SK-N-SH (cell line): ENCODE measurements at regions not wholly inside any gene's neighbourhood (a gene's known extent, or its start where the extent isn't known, plus 50 kb on each side); places are given as distances from the start of the nearest gene placed in this dataset.

Experiments
- CTCF ChIA-PET: fragments of 300-600, 350-600 bp; formaldehyde crosslinking; extraction: SDS; loops from one replicate; lab custom pipeline; 2021; lab: Yijun Ruan, JAX
- POLR2A ChIA-PET: fragments of 350-600 bp; sonication (Branson Sonifier 250); formaldehyde crosslinking; extraction: SDS; loops from one replicate; lab custom pipeline; 2020; ENCODE audit warnings: antibody characterized with exemption, inconsistent platforms; lab: Yijun Ruan, JAX
- DNase-seq: peaks from one replicate; pipeline ENCODE4 v3.0.0; 2012
- H2AFZ ChIP-seq: fragments of 200-600 bp; sonication (generic); 2 replicates; pipeline ENCODE4 v1.8.1; 2016; ENCODE audit warnings: antibody characterized with exemption, mild to moderate bottlenecking, low read depth
- H3F3A ChIP-seq: fragments of 200-600 bp; sonication (generic); replicated peaks from 2 replicates; pipeline ENCODE3; 2016; ENCODE audit warnings: antibody characterized with exemption, mild to moderate bottlenecking; ENCODE audit not compliant: insufficient read depth
- H3K27ac ChIP-seq, 2 experiments: fragments of 200-500 bp in 1 of 2; fragments of 200-600 bp in 1 of 2; sonication (Bioruptor generic) in 1 of 2; sonication (generic), shearing (Covaris generic) in 1 of 2; 2 replicates each; pipeline versions ENCODE4 v1.5.1 to v1.6.1; 2014 to 2016; ENCODE audit warnings: low read depth in 2 of 2, inconsistent platforms in 1 of 2, low read length in 1 of 2, mild to moderate bottlenecking in 1 of 2, mixed read lengths in 1 of 2
- H3K27me3 ChIP-seq: fragments of 200-600 bp; sonication (generic), shearing (Covaris generic); 2 replicates; pipeline ENCODE4 v1.6.1; 2016; ENCODE audit warnings: mixed run types; ENCODE audit not compliant: insufficient read depth
- H3K36me3 ChIP-seq, 2 experiments: fragments of 200-500 bp in 1 of 2; fragments of 200-600 bp in 1 of 2; sonication (Bioruptor generic) in 1 of 2; sonication (generic) in 1 of 2; replicated peaks in 1 of 2; 2 replicates each; pipeline versions ENCODE3 to v1.5.1; 2014 to 2016; ENCODE audit warnings: low read length in 1 of 2, mild to moderate bottlenecking in 1 of 2; ENCODE audit not compliant: insufficient read depth in 2 of 2, control insufficient read depth in 1 of 2
- H3K4me1 ChIP-seq, 2 experiments: fragments of 200-500 bp in 1 of 2; fragments of 200-600 bp in 1 of 2; sonication (Bioruptor generic) in 1 of 2; sonication (generic), shearing (Covaris generic) in 1 of 2; 2 replicates each; pipeline versions ENCODE4 v1.5.1 to v1.6.1; 2014 to 2016; ENCODE audit warnings: low read depth in 1 of 2, low read length in 1 of 2, mixed run types in 1 of 2; ENCODE audit not compliant: insufficient read depth in 2 of 2, control insufficient read depth in 1 of 2
- H3K4me2 ChIP-seq: fragments of 200-600 bp; sonication (generic), shearing (Covaris generic); 2 replicates; pipeline ENCODE4 v1.6.1; 2017; ENCODE audit warnings: mixed run types
- H3K4me3 ChIP-seq, 2 experiments: fragments of 200-500 bp in 1 of 2; fragments of 200-600 bp in 1 of 2; sonication (Bioruptor generic) in 1 of 2; sonication (generic), shearing (Covaris generic) in 1 of 2; 2 replicates each; pipeline versions ENCODE4 v1.5.1 to v1.8.1; 2014 to 2016; ENCODE audit warnings: low read depth in 2 of 2, inconsistent platforms in 1 of 2, low read length in 1 of 2, mild to moderate bottlenecking in 1 of 2, mixed read lengths in 1 of 2, moderate library complexity in 1 of 2
- H3K79me2 ChIP-seq: fragments of 200-600 bp; sonication (generic); 2 replicates; pipeline ENCODE4 v1.8.1; 2017; ENCODE audit warnings: mild to moderate bottlenecking; ENCODE audit not compliant: insufficient read depth
- H3K9ac ChIP-seq: fragments of 200-600 bp; sonication (generic); 2 replicates; pipeline ENCODE4 v1.6.1; 2017; ENCODE audit warnings: mixed run types
- H3K9me2 ChIP-seq: fragments of 200-600 bp; sonication (generic); 2 replicates; pipeline ENCODE4 v1.6.1; 2017; ENCODE audit warnings: mixed run types
- H3K9me3 ChIP-seq: fragments of 200-600 bp; sonication (generic); 2 replicates; pipeline ENCODE4 v1.6.1; 2017; ENCODE audit warnings: mixed run types, mild to moderate bottlenecking, moderate library complexity
- H4K20me1 ChIP-seq: fragments of 200-600 bp; sonication (generic); 2 replicates; pipeline ENCODE4 v1.6.1; 2017; ENCODE audit warnings: mild to moderate bottlenecking, mixed run types; ENCODE audit not compliant: insufficient read depth
- CTCF ChIP-seq: fragments of 200-600 bp; sonication (generic); IDR thresholded peaks from 2 replicates; pipeline ENCODE4 v1.6.1; 2017; ENCODE audit warnings: antibody characterized with exemption, mild to moderate bottlenecking, moderate library complexity
- ELF1 ChIP-seq: IDR thresholded peaks from 2 replicates; pipeline ENCODE4 v1.4.0; 2012
- EP300 ChIP-seq, 2 experiments: IDR thresholded peaks; 2 replicates each; pipeline versions ENCODE4 v1.4.0 to v1.6.1; 2012; ENCODE audit warnings: borderline replicate concordance in 1 of 2, low read depth in 1 of 2, low read length in 1 of 2
- FOXM1 ChIP-seq: IDR thresholded peaks from 2 replicates; pipeline ENCODE4 v1.4.0; 2012; ENCODE audit warnings: low read depth, mild to moderate bottlenecking
- GABPA ChIP-seq: IDR thresholded peaks from 2 replicates; pipeline ENCODE4 v1.4.0; 2012; ENCODE audit warnings: low read depth, mild to moderate bottlenecking
- IRF3 ChIP-seq: fragments of 150-350 bp; IDR thresholded peaks from 2 replicates; pipeline ENCODE4 v1.6.1; 2016; ENCODE audit warnings: mild to moderate bottlenecking, low read depth, low read length
- JUND ChIP-seq: IDR thresholded peaks from 2 replicates; pipeline ENCODE4 v1.4.0; 2012
- MEF2A ChIP-seq: IDR thresholded peaks from 2 replicates; pipeline ENCODE4 v1.4.0; 2012; ENCODE audit warnings: low read depth, borderline replicate concordance
- PBX3 ChIP-seq: IDR thresholded peaks from 2 replicates; pipeline ENCODE4; 2012
- RCOR1 ChIP-seq: fragments of 150-350 bp; IDR thresholded peaks from 2 replicates; pipeline ENCODE4 v1.6.1; 2017; ENCODE audit warnings: antibody characterized with exemption, low read length
- REST ChIP-seq: IDR thresholded peaks from 2 replicates; pipeline ENCODE4 v1.6.1; 2012; ENCODE audit warnings: mild to moderate bottlenecking, low read depth, low read length, moderate library complexity
- RXRA ChIP-seq: IDR thresholded peaks from 2 replicates; pipeline ENCODE4 v1.4.0; 2012; ENCODE audit warnings: low read depth, mild to moderate bottlenecking, borderline replicate concordance
- SIN3A ChIP-seq: IDR thresholded peaks from 2 replicates; pipeline ENCODE4 v1.6.1; 2012; ENCODE audit warnings: low read depth, mild to moderate bottlenecking, low read length, moderate library complexity, borderline replicate concordance
- USF2 ChIP-seq: fragments of 150-350 bp; IDR thresholded peaks from 2 replicates; pipeline ENCODE4 v1.6.1; 2017; ENCODE audit warnings: antibody characterized with exemption, low read length, low read depth, borderline replicate concordance
- YY1 ChIP-seq: IDR thresholded peaks from 2 replicates; pipeline ENCODE4 v1.4.0; 2012; ENCODE audit warnings: low read depth, mild to moderate bottlenecking
- ZBTB33 ChIP-seq: IDR thresholded peaks from 2 replicates; pipeline ENCODE4 v1.4.0; 2012; ENCODE audit warnings: low read depth, borderline replicate concordance
- WGBS: methylation state at CpG from one replicate; pipeline ENCODE4 v1.1.6; 2017; ENCODE audit warnings: low lambda C conversion rate; 5-methylcytosine and 5-hydroxymethylcytosine counted together

GRCh38 chr7:47186316-47186715 lies 395.6 kb downstream of the TNS3 start (continued):
- TF ChIP-seq USF2 (no peak), RCOR1 (no peak)

- H3K27ac ChIP-seq: no peak overlapping the region
- no peak for TF ChIP-seq RXRA
- TF ChIP-seq JUND: no peak
- TF ChIP-seq ELF1: no peak
- no peak for TF ChIP-seq YY1
- no peak for TF ChIP-seq EP300 (IDR thresholded peaks at IDR 0.05; ENCODE audit: borderline replicate concordance in 1 of 2, low read depth in 1 of 2, low read length in 1 of 2)
- TF ChIP-seq ZBTB33: no peak
- TF ChIP-seq GABPA: no peak
- TF ChIP-seq FOXM1: no peak
- no peak for TF ChIP-seq SIN3A
- TF ChIP-seq MEF2A: no peak
- TF ChIP-seq CTCF: no peak
- TF ChIP-seq IRF3: no peak
- no peak for TF ChIP-seq PBX3
- no peak for TF ChIP-seq REST
- no peak overlapping the region for H3K4me3 ChIP-seq
- no peaks in the 10 kb centered on the region for H4K20me1 ChIP-seq
- CTCF ChIA-PET: interaction anchor here (0.6 to 2.9 kb wide), 4 partner anchors 9 to 1295 kb away, joined by 3 to 11 read pairs (median 4); no protein-coding TSS in a partner anchor
- no peak overlapping the region for H2AFZ ChIP-seq
- H3K9me3 ChIP-seq: no peaks in the 10 kb centered on the region
- H3K9ac ChIP-seq: no peak overlapping the region
- peaks cover 9% of the 10 kb centered on the region; the same call in 1 of the 2 replicates for H3K27me3 ChIP-seq
- no peaks in the 10 kb centered on the region for H3K36me3 ChIP-seq
- H3K4me2 ChIP-seq: no peak overlapping the region
- 64% methylated on average over 7 of the region's 7 CpGs for WGBS
- POLR2A ChIA-PET: no interaction called here
- no peak for DNase-seq
- no peaks in the 10 kb centered on the region for H3K79me2 ChIP-seq
- no peaks in the 10 kb centered on the region for H3F3A ChIP-seq
- H3K9me2 ChIP-seq: no peaks in the 10 kb centered on the region
- H3K4me1 ChIP-seq: peaks cover 0 to 9% of the 10 kb centered on the region in 2 experiments; a peak in 1 of 4 replicates
Measured at GRCh38 chr7:47185839-47186238, 396.1 kb downstream of the TNS3 start.
